Stimulated activated naive CD8-positive, alpha-beta T cell treated with anti-CD3 and anti-CD28 coated beads, Interleukin-15, Interleukin-2, amounts not matched to agents 100 ng/mL and 50 ng/mL, for 24 hours (primary cell): ENCODE measurements at regions not wholly inside any gene's neighbourhood (a gene's known extent, or its start where the extent isn't known, plus 50 kb on each side); places are given as distances from the start of the nearest gene placed in this dataset.

Experiments
- H3K27ac Mint-ChIP-seq: one replicate; pipeline ENCODE4 v1.8.0; 2021; ENCODE audit warnings: mild to moderate bottlenecking, mixed read lengths
- H3K27me3 Mint-ChIP-seq: one replicate; pipeline ENCODE4 v1.8.0; 2021; ENCODE audit warnings: mixed read lengths
- H3K36me3 Mint-ChIP-seq: one replicate; pipeline ENCODE4 v1.8.0; 2021; ENCODE audit warnings: low read depth, mixed read lengths
- H3K4me1 Mint-ChIP-seq: one replicate; pipeline ENCODE4 v1.8.0; 2021; ENCODE audit warnings: low read depth, mixed read lengths
- H3K4me3 Mint-ChIP-seq: one replicate; pipeline ENCODE4 v1.8.0; 2021; ENCODE audit warnings: mild to moderate bottlenecking, mixed read lengths
- H3K9me3 Mint-ChIP-seq: one replicate; pipeline ENCODE4 v1.8.0; 2021; ENCODE audit warnings: mixed read lengths

GRCh38 chr12:24285448-24285847 lies 336.0 kb upstream of the SOX5 start:
- Mint-ChIP-seq H3K27me3 (no peaks in the 10 kb centered on the region), H3K36me3 (no peaks in the 10 kb centered on the region), H3K4me3 (no peak overlapping the region), H3K27ac (no peak overlapping the region), H3K4me1 (no peaks in the 10 kb centered on the region), H3K9me3 (peaks cover 4% of the 10 kb centered on the region)

GRCh38 chr12:24281341-24281740 lies 331.9 kb upstream of the SOX5 start:
- Mint-ChIP-seq H3K9me3 (peaks cover 4% of the 10 kb centered on the region), H3K27me3 (no peaks in the 10 kb centered on the region), H3K27ac (no peak overlapping the region), H3K4me1 (no peaks in the 10 kb centered on the region), H3K36me3 (no peaks in the 10 kb centered on the region), H3K4me3 (no peak overlapping the region)

GRCh38 chr12:24280056-24280842 lies 330.8 kb upstream of the SOX5 start:
- no peaks in the 10 kb centered on the region for H3K36me3 Mint-ChIP-seq
- H3K4me3 Mint-ChIP-seq = no peak overlapping the region

GRCh38 chr12:24278832-24279231 lies 329.4 kb upstream of the SOX5 start:
- no peak overlapping the region for H3K4me3 Mint-ChIP-seq
- H3K27ac Mint-ChIP-seq = no peak overlapping the region
- H3K36me3 Mint-ChIP-seq = no peaks in the 10 kb centered on the region
- no peaks in the 10 kb centered on the region for H3K9me3 Mint-ChIP-seq
- H3K4me1 Mint-ChIP-seq = no peaks in the 10 kb centered on the region
- no peaks in the 10 kb centered on the region for H3K27me3 Mint-ChIP-seq

More at GRCh38 chr12:24280056-24280842, 330.8 kb upstream of the SOX5 start:
- Mint-ChIP-seq H3K4me1 (no peaks in the 10 kb centered on the region), H3K27me3 (no peaks in the 10 kb centered on the region), H3K27ac (no peak overlapping the region), H3K9me3 (peaks cover 2% of the 10 kb centered on the region)

- peaks cover 4% of the 10 kb centered on the region for H3K9me3 Mint-ChIP-seq
- H3K27me3 Mint-ChIP-seq = no peaks in the 10 kb centered on the region
- H3K27ac Mint-ChIP-seq = no peak overlapping the region
- no peak overlapping the region for H3K4me3 Mint-ChIP-seq
- no peaks in the 10 kb centered on the region for H3K36me3 Mint-ChIP-seq
- H3K4me1 Mint-ChIP-seq = no peaks in the 10 kb centered on the region
Measured at GRCh38 chr12:24270965-24271364, 321.5 kb upstream of the SOX5 start.

GRCh38 chr12:24270464-24270863 lies 321.0 kb upstream of the SOX5 start:
- no peaks in the 10 kb centered on the region for H3K27me3 Mint-ChIP-seq
- no peaks in the 10 kb centered on the region for H3K4me1 Mint-ChIP-seq
- no peak overlapping the region for H3K4me3 Mint-ChIP-seq
- H3K27ac Mint-ChIP-seq = no peak overlapping the region
- peaks cover 4% of the 10 kb centered on the region for H3K9me3 Mint-ChIP-seq
- no peaks in the 10 kb centered on the region for H3K36me3 Mint-ChIP-seq

- H3K4me1 Mint-ChIP-seq = no peaks in the 10 kb centered on the region
- peaks cover 4% of the 10 kb centered on the region for H3K9me3 Mint-ChIP-seq
- H3K27me3 Mint-ChIP-seq = no peaks in the 10 kb centered on the region
- no peaks in the 10 kb centered on the region for H3K36me3 Mint-ChIP-seq
- H3K4me3 Mint-ChIP-seq = no peak overlapping the region
- H3K27ac Mint-ChIP-seq = no peak overlapping the region
Measured at GRCh38 chr12:24268663-24269186, 319.3 kb upstream of the SOX5 start.

GRCh38 chr12:24266982-24267381 lies 317.5 kb upstream of the SOX5 start:
- Mint-ChIP-seq H3K4me1 (no peaks in the 10 kb centered on the region), H3K9me3 (peaks cover 4% of the 10 kb centered on the region), H3K4me3 (no peak overlapping the region), H3K36me3 (no peaks in the 10 kb centered on the region), H3K27ac (no peak overlapping the region), H3K27me3 (no peaks in the 10 kb centered on the region)

GRCh38 chr12:24256684-24257083 lies 307.2 kb upstream of the SOX5 start:
- Mint-ChIP-seq H3K27me3 (no peaks in the 10 kb centered on the region), H3K4me1 (no peaks in the 10 kb centered on the region), H3K36me3 (no peaks in the 10 kb centered on the region)

GRCh38 chr12:24255920-24256665 lies 306.6 kb upstream of the SOX5 start:
- no peaks in the 10 kb centered on the region for H3K27me3 Mint-ChIP-seq
- no peaks in the 10 kb centered on the region for H3K36me3 Mint-ChIP-seq
- H3K27ac Mint-ChIP-seq = no peak overlapping the region
- no peak overlapping the region for H3K4me3 Mint-ChIP-seq
- H3K9me3 Mint-ChIP-seq = peaks cover 4% of the 10 kb centered on the region
- H3K4me1 Mint-ChIP-seq = no peaks in the 10 kb centered on the region

More at GRCh38 chr12:24256684-24257083, 307.2 kb upstream of the SOX5 start:
- Mint-ChIP-seq H3K9me3 (peaks cover 4% of the 10 kb centered on the region), H3K27ac (no peak overlapping the region), H3K4me3 (no peak overlapping the region)

- Mint-ChIP-seq H3K4me3 (no peak overlapping the region), H3K4me1 (no peaks in the 10 kb centered on the region), H3K9me3 (peaks cover 7% of the 10 kb centered on the region), H3K27ac (no peak overlapping the region), H3K27me3 (no peaks in the 10 kb centered on the region), H3K36me3 (no peaks in the 10 kb centered on the region)
Measured at GRCh38 chr12:24252602-24253001, 303.1 kb upstream of the SOX5 start.

GRCh38 chr12:24246934-24247333 lies 297.5 kb upstream of the SOX5 start:
- Mint-ChIP-seq H3K27ac (no peak overlapping the region), H3K36me3 (no peaks in the 10 kb centered on the region), H3K4me1 (no peaks in the 10 kb centered on the region), H3K27me3 (no peaks in the 10 kb centered on the region), H3K4me3 (no peak overlapping the region), H3K9me3 (peaks cover 3% of the 10 kb centered on the region)

GRCh38 chr12:24246376-24246775 lies 296.9 kb upstream of the SOX5 start:
- H3K27ac Mint-ChIP-seq = no peak overlapping the region
- no peaks in the 10 kb centered on the region for H3K4me1 Mint-ChIP-seq
- H3K36me3 Mint-ChIP-seq = no peaks in the 10 kb centered on the region
- H3K9me3 Mint-ChIP-seq = peaks cover 3% of the 10 kb centered on the region
- no peaks in the 10 kb centered on the region for H3K27me3 Mint-ChIP-seq
- no peak overlapping the region for H3K4me3 Mint-ChIP-seq

GRCh38 chr12:24244801-24245200 lies 295.3 kb upstream of the SOX5 start:
- H3K27me3 Mint-ChIP-seq = no peaks in the 10 kb centered on the region
- no peak overlapping the region for H3K4me3 Mint-ChIP-seq
- peaks cover 3% of the 10 kb centered on the region for H3K9me3 Mint-ChIP-seq
- no peak overlapping the region for H3K27ac Mint-ChIP-seq
- H3K36me3 Mint-ChIP-seq = no peaks in the 10 kb centered on the region
- no peaks in the 10 kb centered on the region for H3K4me1 Mint-ChIP-seq

GRCh38 chr12:24244231-24244630 lies 294.8 kb upstream of the SOX5 start:
- no peak overlapping the region for H3K27ac Mint-ChIP-seq
- no peak overlapping the region for H3K4me3 Mint-ChIP-seq
- H3K36me3 Mint-ChIP-seq = no peaks in the 10 kb centered on the region
- H3K9me3 Mint-ChIP-seq = peaks cover 3% of the 10 kb centered on the region
- H3K4me1 Mint-ChIP-seq = no peaks in the 10 kb centered on the region
- H3K27me3 Mint-ChIP-seq = no peaks in the 10 kb centered on the region
